Activated CD8-positive, alpha-beta memory T cell treated with anti-CD3 and anti-CD28 coated beads for 1 hour (primary cell): ENCODE measurements at regions not wholly inside any gene's neighbourhood (a gene's known extent, or its start where the extent isn't known, plus 50 kb on each side); places are given as distances from the start of the nearest gene placed in this dataset.

Source experiments
- DNase-seq, 2 donors: peaks; one replicate each; pipeline ENCODE4 v3.0.0-alpha.2; 2020; ENCODE audit warnings: low read depth in 1 of 2; ENCODE audit errors: extremely low read depth in 1 of 2

DNA sequence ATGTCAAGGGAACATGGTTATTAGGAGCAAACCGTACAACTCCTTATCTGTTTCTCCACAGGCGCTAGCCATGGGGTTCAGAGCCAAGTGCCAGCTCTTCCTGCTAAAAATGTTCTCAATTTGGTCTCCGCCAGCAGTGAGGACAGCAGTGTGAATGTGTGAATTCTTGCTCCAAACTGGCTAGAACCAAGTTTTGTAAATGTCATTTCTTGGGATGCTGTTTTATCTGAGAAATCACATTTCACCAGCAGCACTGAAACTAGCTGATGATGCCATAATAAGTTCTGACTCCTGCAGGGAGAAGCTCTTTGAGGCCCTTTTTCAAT is 140.6 kb upstream of the LGALSL start:
- DNase-seq = no peak

DNA sequence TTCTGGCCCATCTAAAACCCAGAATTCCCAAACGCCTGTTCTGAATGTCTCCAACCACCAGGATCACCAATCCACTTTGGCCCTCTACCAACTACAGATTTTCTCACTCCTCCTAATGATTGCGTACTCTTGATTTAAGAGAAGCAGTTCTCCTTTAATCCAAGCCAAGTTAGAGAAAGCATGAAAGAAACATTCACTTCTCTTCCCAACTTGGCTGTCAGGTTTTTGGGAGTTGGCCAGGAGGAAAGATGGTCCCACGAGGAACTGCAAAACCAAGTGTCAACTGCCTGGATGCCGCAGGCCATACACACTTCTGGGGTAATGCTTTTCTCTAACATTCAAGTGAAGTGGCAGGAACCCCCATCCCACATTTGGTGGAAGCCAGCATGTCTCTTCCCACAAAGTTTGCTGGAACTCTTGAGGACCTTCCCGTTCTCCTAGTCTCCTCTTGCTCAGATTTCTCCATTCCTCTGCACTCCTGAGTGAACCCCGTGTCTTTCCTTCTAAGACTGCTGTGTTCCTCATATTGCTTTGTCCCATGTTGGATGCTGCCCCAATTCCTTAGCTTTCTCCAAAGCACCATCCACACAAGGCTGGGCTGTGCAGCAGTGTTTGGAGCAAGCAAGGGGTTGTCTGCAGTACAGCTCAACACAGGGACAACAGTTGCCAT is 138.5 kb upstream of the LGALSL start:
- no peak for DNase-seq

DNA sequence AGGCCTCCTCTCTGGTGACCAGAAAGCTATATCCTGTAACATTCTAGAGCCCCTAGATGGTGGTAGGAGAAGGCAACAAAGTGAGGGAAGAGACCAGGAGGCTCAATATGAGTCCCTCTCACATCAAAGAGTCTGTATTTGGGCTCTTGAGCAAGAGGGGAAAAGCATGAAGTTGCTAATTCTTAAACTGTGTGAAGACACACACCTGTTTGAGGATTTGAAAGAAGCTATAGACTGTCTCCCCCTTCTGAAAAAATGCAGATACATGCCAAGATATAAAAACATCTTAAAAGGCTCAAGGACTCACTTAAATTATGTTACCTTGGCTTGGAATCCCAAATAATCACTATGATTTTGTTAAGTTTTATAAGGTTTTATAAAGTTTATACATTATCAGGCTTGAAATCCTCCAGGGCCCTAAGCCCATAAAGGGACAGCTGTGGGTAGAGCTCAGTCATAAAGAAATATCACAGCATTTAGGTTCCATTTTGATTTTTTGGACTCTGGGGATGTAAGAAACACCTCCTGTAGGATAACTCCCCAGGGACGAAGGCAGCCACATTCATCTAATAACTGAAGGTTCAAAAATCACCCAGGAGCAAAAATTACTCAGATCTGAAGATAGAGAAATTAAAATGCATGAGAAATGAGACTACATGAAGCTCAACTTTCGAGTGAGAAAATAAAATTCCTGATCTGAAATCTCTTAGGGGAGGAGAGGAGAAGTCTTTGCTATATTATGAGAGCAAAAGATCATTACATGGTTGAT is 136.1 kb upstream of the LGALSL start:
- no peak for DNase-seq

DNA sequence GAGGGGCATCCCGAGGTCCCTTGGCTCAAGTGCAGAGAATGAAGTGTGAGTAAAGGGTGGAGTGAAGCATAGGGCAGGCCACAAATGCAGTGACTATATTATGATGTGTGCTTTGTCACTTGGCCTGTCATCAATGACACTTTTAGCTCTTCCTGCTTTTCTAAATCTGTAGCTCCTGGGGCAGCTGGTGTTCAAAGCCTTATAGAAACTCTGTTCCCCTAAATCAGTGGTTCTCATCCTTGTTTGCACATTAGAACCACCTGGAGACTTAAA is 135.6 kb upstream of the LGALSL start:
- no peak for DNase-seq

DNA sequence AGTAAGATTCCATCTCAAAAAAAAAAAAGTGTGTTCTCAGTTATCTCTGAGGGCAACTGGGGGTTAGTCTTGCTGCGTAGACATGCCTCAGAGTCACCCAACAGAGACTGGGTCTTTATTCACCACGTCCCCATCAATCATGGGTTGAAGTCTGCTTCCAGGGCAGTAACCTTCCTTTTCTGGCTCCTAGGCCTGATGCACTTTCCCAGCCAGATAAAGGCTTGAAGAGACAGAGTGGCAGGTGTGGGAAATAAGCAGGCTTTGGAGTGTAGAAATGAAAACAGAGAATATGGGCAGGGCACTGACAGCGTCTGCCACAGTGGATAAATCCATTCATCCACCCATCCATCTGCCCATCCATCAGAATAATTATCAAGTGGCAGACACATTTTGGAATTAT is 134.1 kb upstream of the LGALSL start:
- DNase-seq = no peak

DNA sequence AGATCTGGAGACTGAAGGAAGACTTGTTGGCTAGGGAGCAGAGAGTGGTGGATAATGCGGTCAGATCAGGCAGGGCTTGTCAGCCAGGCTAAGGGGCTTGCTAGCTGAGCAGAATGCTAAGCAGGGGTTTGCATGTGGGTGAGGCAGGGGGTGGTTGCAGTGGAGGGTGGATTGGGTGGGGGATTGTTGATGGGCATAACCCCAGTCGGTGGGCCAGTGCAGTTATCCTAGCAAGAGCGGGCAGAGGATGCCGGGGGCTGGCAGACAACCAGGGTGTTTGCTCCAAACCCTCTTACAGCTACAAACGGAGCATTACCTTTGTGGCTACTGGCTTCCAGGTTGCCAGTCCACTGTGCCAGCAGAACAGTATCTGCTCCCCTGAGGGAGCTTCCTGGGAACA is 131.5 kb upstream of the LGALSL start:
- no peak for DNase-seq

DNA sequence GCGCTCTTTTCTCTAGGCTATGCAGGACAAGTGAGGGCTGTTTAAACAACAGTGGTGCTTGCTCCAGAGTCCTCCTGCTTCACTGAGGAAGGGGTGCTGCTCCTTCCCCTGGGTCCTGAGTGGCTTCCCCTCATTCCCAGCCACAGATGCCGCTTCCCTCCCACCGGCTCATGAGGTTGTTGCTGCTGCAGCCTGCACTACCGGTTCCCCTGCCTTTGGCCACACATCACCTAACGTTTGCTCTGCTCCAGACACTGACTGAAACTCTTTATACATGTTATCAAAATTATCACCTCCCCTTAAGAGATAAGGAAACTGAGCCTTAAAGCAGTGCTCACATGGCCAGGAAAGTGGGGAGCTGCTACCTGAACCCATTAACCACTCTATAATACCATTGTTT is 130.8 kb upstream of the LGALSL start:
- DNase-seq = no peak

DNA sequence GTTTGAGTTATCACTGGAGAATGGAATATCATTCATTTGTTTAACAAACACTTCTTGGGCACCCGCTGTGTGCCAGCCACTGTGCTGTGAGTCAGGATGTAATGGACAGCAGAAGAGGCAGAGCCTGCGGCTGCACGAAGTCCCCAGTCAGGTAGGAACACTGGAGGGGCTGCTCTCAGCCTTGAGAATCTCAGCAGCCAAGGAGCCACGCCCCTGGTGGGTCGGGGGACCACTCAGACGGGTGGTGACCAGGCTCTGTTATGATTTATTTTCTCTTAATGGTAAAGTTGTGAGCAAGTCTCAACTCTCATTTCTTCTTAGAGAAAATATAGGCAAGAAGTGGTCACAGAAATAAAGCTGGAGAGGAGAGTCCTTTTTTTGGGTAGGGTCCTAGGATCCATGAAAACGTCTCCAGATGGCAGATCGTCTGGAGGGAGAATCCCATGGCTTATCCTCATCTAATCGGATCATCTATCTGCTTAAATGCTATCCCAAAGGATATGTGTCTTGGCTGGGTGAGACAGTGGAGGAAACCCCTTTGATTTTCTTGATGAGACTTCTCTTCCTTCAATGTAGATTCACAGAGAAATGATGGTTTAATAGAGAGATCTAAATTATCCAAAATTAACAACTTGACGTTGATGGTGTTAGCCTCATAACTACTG is 129.1 kb upstream of the LGALSL start:
- DNase-seq = no peak

DNA sequence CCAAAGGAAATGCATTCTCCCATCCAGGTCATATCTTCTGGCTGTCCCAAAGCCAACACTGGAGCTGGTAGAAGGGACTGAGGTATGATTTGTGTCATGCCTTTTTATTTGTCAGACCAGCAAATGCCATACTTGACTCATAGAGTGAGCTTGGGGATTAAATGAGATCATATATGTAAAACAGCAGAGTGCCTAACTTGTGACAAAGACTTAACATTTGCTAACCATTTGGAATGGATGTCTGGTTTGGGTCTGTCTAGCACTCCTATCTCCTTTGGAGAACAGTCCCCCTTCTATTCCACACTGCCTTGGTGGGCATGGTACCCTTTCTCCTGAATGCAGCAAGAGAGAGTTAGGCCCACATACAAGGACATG is 128.5 kb upstream of the LGALSL start:
- DNase-seq = no peak

DNA sequence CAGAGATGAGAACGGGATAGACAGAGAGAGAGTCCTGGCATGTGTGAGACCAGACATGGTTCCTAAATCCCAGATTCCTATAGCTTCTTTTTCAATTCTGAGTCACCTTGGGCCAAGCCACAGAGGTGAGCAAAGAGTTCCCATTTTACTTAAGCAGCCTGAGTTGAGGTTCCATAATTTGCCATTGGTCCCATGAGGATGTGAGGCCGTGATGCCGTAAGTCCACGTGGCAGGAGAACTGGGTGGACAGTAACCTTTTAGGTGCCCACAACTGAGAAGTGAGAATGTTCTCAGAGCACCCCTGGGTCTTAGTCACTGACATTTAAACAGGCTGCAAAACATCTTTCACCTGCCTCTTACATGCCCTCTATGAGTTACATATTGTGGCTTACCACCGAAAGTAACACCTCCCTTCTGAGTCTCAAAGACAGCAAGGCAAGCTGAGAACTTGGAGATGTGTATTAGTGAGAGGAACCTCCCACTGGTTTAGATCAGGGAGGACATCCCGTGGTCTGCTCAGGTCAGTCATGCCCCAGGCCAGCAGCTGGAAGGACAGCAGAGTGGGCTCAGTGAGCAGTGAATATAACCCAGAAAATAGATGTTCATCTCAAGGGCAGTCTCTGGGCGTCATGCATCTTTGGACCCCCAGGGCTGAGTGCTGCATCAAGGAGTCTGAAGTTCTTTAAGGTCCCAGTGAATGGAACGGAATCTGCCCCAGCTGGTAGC is 127.9 kb upstream of the LGALSL start:
- DNase-seq = no peak

DNA sequence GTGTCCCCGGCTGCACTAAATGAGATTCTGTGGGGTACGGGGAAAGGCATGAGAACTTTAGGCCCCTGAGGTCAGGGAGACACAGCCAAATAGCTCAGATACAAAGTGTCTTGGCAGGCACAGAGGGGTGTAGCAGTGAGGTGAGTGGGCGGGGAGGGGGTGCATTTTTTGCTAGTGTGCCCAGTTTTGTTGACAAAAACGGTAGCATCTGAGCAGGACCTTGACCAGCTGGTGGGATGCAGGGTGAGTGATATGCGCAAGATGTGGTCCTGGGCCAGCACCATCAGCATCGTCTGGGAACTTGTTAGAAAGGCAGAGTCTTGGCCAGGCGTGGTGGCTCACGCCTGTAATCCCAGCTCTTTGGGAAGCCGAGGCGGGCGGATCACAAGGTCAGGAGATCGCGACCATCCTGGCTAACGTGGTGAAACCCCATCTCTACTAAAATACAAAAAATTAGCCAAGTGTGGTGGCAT is 127.3 kb upstream of the LGALSL start:
- DNase-seq = no peak

DNA sequence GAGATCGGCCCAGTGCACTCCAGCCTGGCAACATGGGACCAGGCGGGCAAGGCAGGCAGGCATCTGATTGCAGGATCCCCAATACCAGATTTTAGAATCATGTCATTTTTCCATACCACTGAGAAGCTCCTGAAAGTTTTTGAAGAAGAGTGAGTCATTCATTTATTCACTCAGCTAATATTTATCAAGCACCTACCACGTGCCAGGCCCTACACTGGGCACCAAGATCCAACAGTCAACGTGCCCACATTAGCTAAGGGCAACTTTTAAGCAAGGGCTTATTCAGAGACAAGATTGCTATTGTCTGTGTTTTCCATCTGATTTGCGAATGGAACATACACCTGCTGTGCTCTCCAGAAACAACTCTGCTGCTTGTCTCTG is 126.8 kb upstream of the LGALSL start:
- no peak for DNase-seq

DNA sequence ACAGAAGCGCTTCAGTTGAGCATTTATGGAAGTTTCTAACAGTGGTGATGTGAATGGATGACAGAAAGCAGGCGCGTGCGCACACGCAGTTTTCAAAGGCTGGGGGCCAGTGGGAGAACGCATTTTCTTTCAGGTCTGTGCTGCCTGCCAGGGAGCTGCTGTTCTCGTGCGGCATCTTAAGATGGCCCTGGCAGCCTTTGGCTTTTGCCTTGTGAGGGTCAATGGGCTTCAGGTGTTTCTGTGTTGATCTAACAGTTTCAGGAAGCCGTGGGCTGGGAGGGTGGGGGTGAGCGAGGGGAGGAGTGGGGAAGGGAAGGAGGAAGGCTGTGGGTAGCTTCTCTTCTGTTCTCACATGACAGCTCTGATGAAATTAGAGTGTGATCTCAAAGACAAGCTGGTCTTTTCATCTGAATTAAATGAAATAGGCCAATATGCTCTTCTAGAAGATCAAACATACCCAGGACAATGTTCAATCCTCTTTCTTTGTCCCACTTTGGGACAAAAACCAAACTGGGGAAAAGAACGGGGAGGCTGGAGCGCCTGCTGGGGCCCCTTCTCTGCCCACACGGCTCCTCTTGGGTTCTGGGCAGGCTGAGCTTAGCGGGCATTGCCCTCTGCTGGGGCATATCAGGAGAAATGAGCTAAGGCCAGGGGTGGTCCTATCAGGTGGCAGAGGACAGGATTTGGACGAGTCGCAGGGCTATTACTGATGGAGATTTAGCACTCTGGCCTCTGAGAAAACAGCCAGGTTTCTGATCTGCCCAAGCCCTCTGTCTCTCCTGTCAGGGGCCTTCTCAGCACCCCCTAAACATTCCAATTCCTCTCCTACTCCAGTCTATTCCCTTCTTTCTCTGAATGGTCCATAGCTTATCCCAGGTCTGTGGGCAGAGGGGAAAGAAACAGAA is 126.2 kb upstream of the LGALSL start:
- DNase-seq = peak in 1 of 2 donors; percentile 18

DNA sequence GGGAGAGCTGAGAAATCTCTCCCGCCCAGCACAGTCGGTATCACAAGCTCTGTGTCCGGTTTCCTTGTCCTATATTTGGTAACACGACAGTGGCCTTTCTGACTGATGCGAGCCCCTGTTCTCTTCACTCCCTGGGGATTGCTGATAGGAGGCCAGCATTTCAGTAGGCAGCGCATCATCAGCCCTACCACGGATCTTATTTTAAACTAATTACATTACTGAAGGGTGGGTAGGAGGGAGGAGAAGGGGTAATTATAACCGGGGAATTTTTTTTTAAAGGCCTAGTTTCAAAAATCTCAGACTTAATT is 125.6 kb upstream of the LGALSL start:
- DNase-seq = no peak

DNA sequence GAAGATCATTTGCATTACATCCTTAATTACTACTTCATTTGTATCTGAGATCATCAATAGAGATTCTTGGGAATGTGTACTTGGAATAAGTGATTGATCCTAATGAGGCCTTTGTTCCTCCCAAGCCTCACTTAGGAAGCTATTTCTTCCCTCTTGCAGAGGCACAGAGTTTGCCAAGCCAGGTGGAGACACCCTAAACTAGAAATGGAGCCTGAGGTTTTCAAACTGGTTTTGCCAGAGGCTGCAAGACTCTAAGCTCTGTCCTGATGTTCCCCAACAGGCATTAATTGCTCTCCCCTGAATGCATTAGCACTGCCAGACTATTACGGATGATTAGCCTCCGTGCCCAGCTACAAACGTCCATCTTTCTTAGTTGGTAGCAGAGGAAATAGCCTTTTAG is 125.2 kb upstream of the LGALSL start:
- no peak for DNase-seq

DNA sequence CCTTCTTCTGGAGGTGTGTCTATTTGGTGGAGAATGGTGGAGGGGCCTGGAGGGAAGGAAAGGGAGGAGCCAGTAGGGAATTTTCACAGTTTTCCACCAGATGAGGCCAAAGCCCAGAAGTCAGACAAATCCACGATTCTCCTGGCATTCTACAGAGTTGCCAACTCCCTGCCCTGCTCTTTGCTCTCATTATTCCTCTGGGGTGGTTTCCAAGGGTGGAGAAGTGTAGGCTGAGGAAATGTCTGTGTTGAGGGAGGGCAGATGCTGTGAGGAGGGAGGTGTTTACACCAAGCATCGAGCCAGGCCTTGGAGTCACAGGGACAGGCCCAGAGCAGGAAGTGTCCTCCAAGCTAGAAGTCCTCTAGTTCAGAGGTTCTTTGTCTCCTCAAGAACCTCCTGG is 124.1 kb upstream of the LGALSL start:
- no peak for DNase-seq

DNA sequence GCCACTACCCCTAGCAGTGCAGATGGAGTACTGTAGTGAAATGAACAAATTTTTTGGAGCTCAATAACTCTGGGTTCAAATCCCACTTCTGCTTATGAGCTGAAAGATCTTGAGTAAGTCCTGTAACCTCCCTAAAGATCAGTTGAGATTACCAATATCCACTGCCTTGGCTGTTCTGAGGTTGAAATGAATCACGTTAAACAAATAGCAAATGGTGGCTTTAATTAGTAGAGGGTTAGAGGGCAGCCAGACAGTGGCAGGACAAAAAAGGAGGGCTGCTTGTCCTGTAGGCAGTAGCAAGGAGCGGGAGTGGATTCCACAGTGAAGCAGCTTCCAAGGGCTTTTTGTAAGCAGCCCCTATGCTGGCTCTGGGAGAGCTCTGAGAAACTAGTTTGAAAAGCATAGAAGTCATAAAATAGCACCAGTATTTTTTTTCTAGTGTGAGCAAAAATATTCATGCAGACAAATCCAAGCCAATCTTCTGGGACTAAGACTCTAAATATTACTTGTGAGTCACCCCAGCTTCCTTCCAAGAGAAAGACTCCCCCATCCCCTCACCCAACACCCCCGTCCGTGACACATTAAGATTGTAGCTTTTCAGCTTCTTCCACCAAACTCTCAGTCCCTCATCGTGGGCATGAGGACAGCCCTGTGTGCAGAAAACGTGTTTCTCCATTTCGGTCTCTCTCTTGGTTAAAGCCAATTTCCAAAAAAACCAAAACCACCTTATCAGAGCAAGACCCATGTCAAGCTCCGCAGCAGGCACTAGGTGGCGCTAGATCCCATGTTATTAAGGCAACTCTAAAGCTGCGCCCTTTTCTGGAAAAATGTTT is 123.5 kb upstream of the LGALSL start:
- DNase-seq = peak; percentile 42 to 67

DNA sequence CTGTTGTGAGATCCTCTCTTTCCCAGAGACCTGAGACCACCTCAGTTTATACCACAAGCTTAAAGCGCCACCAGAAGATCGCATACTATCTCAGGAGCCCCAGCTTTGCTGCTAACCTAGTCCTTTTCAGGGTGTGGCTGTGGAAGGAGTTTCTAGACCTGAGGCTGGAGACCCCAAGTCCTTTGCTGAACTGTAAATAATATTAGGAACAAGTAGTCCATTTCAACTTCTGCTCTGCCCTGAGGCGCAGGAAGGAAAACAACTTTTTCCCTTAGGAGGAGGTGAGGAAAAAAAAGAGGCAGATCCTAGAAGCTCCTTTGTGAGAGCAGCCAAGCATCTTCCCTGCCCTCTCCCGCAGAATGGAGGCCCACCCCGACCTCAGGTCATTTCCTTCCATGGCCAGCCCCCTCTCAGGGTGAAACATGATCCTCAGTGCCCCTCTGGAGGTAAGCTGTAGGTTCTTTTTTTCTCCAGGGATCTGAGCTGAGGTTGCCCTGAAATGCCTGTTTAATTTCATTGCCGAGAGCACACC is 122.8 kb upstream of the LGALSL start:
- no peak for DNase-seq

DNA sequence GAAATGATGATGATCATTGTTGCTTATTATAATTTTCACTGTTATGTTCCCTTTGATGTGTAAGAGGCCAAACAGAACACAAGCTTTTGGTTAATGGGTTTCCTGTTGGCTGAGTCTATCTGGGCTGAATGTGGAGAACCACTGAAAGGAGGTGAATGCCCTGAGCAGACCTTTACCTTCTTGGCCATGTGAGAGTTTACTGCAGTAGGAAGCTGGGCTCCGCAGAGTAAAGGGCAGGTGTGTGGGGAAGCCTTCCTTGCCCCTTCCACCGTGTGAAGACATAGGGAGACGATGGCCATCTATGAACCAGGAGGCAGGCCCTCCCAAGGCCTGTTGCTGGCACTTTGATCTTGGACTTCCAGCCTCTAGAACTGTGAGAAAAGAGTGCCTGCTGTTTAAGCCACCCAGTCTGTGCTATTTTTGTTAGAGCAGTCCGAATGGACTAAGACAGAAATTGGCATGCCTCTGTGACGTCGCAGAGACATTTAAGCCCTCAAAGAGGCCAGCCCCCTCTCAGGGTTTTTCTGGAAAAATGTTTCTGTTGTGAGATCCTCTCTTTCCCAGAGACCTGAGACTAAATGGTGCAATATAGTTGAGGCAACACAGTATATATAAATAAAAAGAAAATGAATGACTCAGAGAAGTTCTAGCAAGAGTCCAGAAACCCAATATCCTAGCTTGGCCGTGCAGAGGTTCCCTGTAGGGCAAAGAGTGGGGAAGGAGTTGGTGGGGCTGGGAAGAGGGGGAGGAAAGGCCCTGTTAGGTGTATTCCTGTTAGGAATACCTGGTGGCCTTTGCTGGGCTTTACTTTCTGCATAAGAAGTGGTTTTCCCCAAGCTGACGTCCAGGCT is 121.9 kb upstream of the LGALSL start:
- DNase-seq = no peak
